ENCODE measurements at regions not wholly inside any gene's neighbourhood (a gene's known extent, or its start where the extent isn't known, plus 50 kb on each side); places are given as distances from the start of the nearest gene placed in this dataset.

DNA sequence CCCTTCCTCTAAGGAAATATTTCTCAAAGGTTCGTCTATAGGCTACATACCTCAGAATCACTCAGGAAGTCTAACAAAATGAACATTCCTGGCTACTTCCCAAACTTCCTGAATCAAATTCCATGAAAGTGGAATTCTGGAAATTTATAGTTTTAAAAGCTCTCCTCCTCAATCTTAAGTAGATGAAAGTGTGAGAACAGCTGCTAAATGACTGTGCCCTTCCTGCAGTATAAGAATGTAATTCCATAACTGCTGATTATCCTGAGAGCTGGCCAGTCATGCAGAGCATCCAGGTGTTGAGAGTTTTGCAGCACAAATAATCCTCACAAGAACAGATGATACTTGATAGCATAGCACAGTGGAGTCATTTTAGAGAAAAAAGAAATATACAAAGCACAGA is 265.0 kb downstream of the KCNJ3 start:
- H2BK5ac ChIP-seq (ENCODE audit: low read depth, low read length, poor library complexity), result no peak overlapping the region
- H2BK120ac ChIP-seq (ENCODE audit: insufficient read depth, low read length, poor library complexity), result no peak overlapping the region
- no peak overlapping the region for H3K23ac ChIP-seq (ENCODE audit: low read length)
- no peak overlapping the region for H3K4ac ChIP-seq (ENCODE audit: low read depth, low read length)
- no peak overlapping the region for H3K18ac ChIP-seq (ENCODE audit: low read length)
- H3K79me2 ChIP-seq (ENCODE audit: control insufficient read depth, insufficient read depth, low read length, poor library complexity), result no peaks in the 10 kb centered on the region
- H3K4me1 ChIP-seq (ENCODE audit: control insufficient read depth in 1 of 2, insufficient read depth in 2 of 2, low read length in 2 of 2), result no peaks in the 10 kb centered on the region
- WGBS (ENCODE audit: extremely low coverage, insufficient coverage, insufficient read length), result no CpG with 5 or more reads among the region's 1 CpG
- H3K9me3 ChIP-seq (ENCODE audit: insufficient read depth, low read depth, low read length), result no peaks in the 10 kb centered on the region
- H4K12ac ChIP-seq (ENCODE audit: low read depth, low read length), result no peak overlapping the region
- no peak overlapping the region for H3K4me2 ChIP-seq (ENCODE audit: low read length)
- no peak overlapping the region for H4K8ac ChIP-seq (ENCODE audit: low read depth, low read length)
- H4K91ac ChIP-seq (ENCODE audit: low read depth, low read length), result no peak overlapping the region
- H3K9ac ChIP-seq (ENCODE audit: low read length), result no peak overlapping the region
- no peak overlapping the region for H2AFZ ChIP-seq (ENCODE audit: insufficient read depth, low read length, poor library complexity)
- DNase-seq, result no peak
- no peak overlapping the region for H2BK12ac ChIP-seq (ENCODE audit: low read length)
- no peak overlapping the region for H2AK5ac ChIP-seq (ENCODE audit: low read length)
- H3K79me1 ChIP-seq (ENCODE audit: low read length), result no peaks in the 10 kb centered on the region
- no peaks in the 10 kb centered on the region for H3K36me3 ChIP-seq (ENCODE audit: control insufficient read depth in 1 of 2, insufficient read depth in 2 of 2, low read length in 2 of 2)
- H3K14ac ChIP-seq (ENCODE audit: low read length), result no peak overlapping the region
- H3K27me3 ChIP-seq (ENCODE audit: insufficient read depth, low read length), result no peaks in the 10 kb centered on the region
- H3K4me3 ChIP-seq (ENCODE audit: low read depth, low read length), result no peak overlapping the region
- no peak overlapping the region for H3K27ac ChIP-seq (ENCODE audit: low read depth, low read length)

GRCh38 chr2:154961676-154962075 is 263.2 kb downstream of the KCNJ3 start:
- Histone ChIP-seq H4K12ac (ENCODE audit: low read depth, low read length) (no peak overlapping the region), H3K79me2 (ENCODE audit: control insufficient read depth, insufficient read depth, low read length, poor library complexity) (no peaks in the 10 kb centered on the region), H3K18ac (ENCODE audit: low read length) (no peak overlapping the region), H3K14ac (ENCODE audit: low read length) (no peak overlapping the region), H2BK12ac (ENCODE audit: low read length) (no peak overlapping the region), H3K23ac (ENCODE audit: low read length) (no peak overlapping the region), H3K79me1 (ENCODE audit: low read length) (no peaks in the 10 kb centered on the region), H3K9me3 (ENCODE audit: insufficient read depth, low read depth, low read length) (no peaks in the 10 kb centered on the region), H3K4me1 (ENCODE audit: control insufficient read depth in 1 of 2, insufficient read depth in 2 of 2, low read length in 2 of 2) (no peaks in the 10 kb centered on the region), H2AK5ac (ENCODE audit: low read length) (no peak overlapping the region), H2AFZ (ENCODE audit: insufficient read depth, low read length, poor library complexity) (no peak overlapping the region), H2BK5ac (ENCODE audit: low read depth, low read length, poor library complexity) (no peak overlapping the region), H3K4me2 (ENCODE audit: low read length) (no peak overlapping the region), H3K36me3 (ENCODE audit: control insufficient read depth in 1 of 2, insufficient read depth in 2 of 2, low read length in 2 of 2) (no peaks in the 10 kb centered on the region), H2BK120ac (ENCODE audit: insufficient read depth, low read length, poor library complexity) (no peak overlapping the region), H4K8ac (ENCODE audit: low read depth, low read length) (no peak overlapping the region), H3K4ac (ENCODE audit: low read depth, low read length) (no peak overlapping the region), H4K91ac (ENCODE audit: low read depth, low read length) (no peak overlapping the region), H3K27ac (ENCODE audit: low read depth, low read length) (no peak overlapping the region), H3K9ac (ENCODE audit: low read length) (no peak overlapping the region), H3K27me3 (ENCODE audit: insufficient read depth, low read length) (no peaks in the 10 kb centered on the region), H3K4me3 (ENCODE audit: low read depth, low read length) (no peak overlapping the region)
- WGBS (ENCODE audit: extremely low coverage, insufficient coverage, insufficient read length), result no CpG with 5 or more reads among the region's 2 CpGs
- no peak for DNase-seq

- Histone ChIP-seq H3K79me2 (ENCODE audit: control insufficient read depth, insufficient read depth, low read length, poor library complexity) (no peaks in the 10 kb centered on the region), H3K4me3 (ENCODE audit: low read depth, low read length) (no peak overlapping the region), H3K27ac (ENCODE audit: low read depth, low read length) (no peak overlapping the region), H4K91ac (ENCODE audit: low read depth, low read length) (no peak overlapping the region), H3K36me3 (ENCODE audit: control insufficient read depth in 1 of 2, insufficient read depth in 2 of 2, low read length in 2 of 2) (no peaks in the 10 kb centered on the region), H3K23ac (ENCODE audit: low read length) (no peak overlapping the region), H3K4me2 (ENCODE audit: low read length) (no peak overlapping the region), H2BK12ac (ENCODE audit: low read length) (no peak overlapping the region), H4K8ac (ENCODE audit: low read depth, low read length) (no peak overlapping the region), H2AFZ (ENCODE audit: insufficient read depth, low read length, poor library complexity) (no peak overlapping the region), H3K79me1 (ENCODE audit: low read length) (no peaks in the 10 kb centered on the region), H3K9me3 (ENCODE audit: insufficient read depth, low read depth, low read length) (no peaks in the 10 kb centered on the region), H4K12ac (ENCODE audit: low read depth, low read length) (no peak overlapping the region), H3K18ac (ENCODE audit: low read length) (no peak overlapping the region), H3K9ac (ENCODE audit: low read length) (no peak overlapping the region), H3K14ac (ENCODE audit: low read length) (no peak overlapping the region), H2BK5ac (ENCODE audit: low read depth, low read length, poor library complexity) (no peak overlapping the region), H3K4me1 (ENCODE audit: control insufficient read depth in 1 of 2, insufficient read depth in 2 of 2, low read length in 2 of 2) (no peaks in the 10 kb centered on the region), H3K27me3 (ENCODE audit: insufficient read depth, low read length) (no peaks in the 10 kb centered on the region), H3K4ac (ENCODE audit: low read depth, low read length) (no peak overlapping the region), H2BK120ac (ENCODE audit: insufficient read depth, low read length, poor library complexity) (no peak overlapping the region), H2AK5ac (ENCODE audit: low read length) (no peak overlapping the region)
- no CpG with 5 or more reads among the region's 3 CpGs for WGBS (ENCODE audit: extremely low coverage, insufficient coverage, insufficient read length)
- DNase-seq, result no peak
These were observed 262.5 kb downstream of the KCNJ3 start for GRCh38 chr2:154960802-154961583.

GRCh38 chr2:154952346-154952980 is 254.0 kb downstream of the KCNJ3 start:
- Histone ChIP-seq H4K91ac (ENCODE audit: low read depth, low read length) (no peak overlapping the region), H3K9ac (ENCODE audit: low read length) (no peak overlapping the region), H3K36me3 (ENCODE audit: control insufficient read depth in 1 of 2, insufficient read depth in 2 of 2, low read length in 2 of 2) (no peaks in the 10 kb centered on the region), H3K4me3 (ENCODE audit: low read depth, low read length) (no peak overlapping the region), H4K12ac (ENCODE audit: low read depth, low read length) (no peak overlapping the region), H3K9me3 (ENCODE audit: insufficient read depth, low read depth, low read length) (no peaks in the 10 kb centered on the region), H3K27me3 (ENCODE audit: insufficient read depth, low read length) (no peaks in the 10 kb centered on the region), H3K79me1 (ENCODE audit: low read length) (no peaks in the 10 kb centered on the region), H3K27ac (ENCODE audit: low read depth, low read length) (no peak overlapping the region), H3K14ac (ENCODE audit: low read length) (no peak overlapping the region), H3K4me2 (ENCODE audit: low read length) (no peak overlapping the region), H2AK5ac (ENCODE audit: low read length) (no peak overlapping the region), H3K79me2 (ENCODE audit: control insufficient read depth, insufficient read depth, low read length, poor library complexity) (no peaks in the 10 kb centered on the region), H2BK120ac (ENCODE audit: insufficient read depth, low read length, poor library complexity) (no peak overlapping the region), H3K4ac (ENCODE audit: low read depth, low read length) (no peak overlapping the region), H3K23ac (ENCODE audit: low read length) (no peak overlapping the region), H2BK12ac (ENCODE audit: low read length) (no peak overlapping the region), H2BK5ac (ENCODE audit: low read depth, low read length, poor library complexity) (no peak overlapping the region), H4K8ac (ENCODE audit: low read depth, low read length) (no peak overlapping the region), H3K18ac (ENCODE audit: low read length) (no peak overlapping the region), H2AFZ (ENCODE audit: insufficient read depth, low read length, poor library complexity) (no peak overlapping the region), H3K4me1 (ENCODE audit: control insufficient read depth in 1 of 2, insufficient read depth in 2 of 2, low read length in 2 of 2) (no peaks in the 10 kb centered on the region)
- 0% methylated on average over 1 of the region's 4 CpGs for WGBS (ENCODE audit: extremely low coverage, insufficient coverage, insufficient read length)
- DNase-seq, result no peak
